SK-N-SH (cell line): ENCODE measurements at regions not wholly inside any gene's neighbourhood (a gene's known extent, or its start where the extent isn't known, plus 50 kb on each side); places are given as distances from the start of the nearest gene placed in this dataset.

Source experiments
- CTCF ChIP-seq: fragments of 200-600 bp; sonication (generic); IDR thresholded peaks from 2 replicates; pipeline ENCODE4 v1.6.1; 2017; ENCODE audit warnings: antibody characterized with exemption, mild to moderate bottlenecking, moderate library complexity
- EZH2phosphoT487 ChIP-seq: fragments of 200-600 bp; sonication (generic); IDR thresholded peaks from 2 replicates; pipeline ENCODE4 v1.6.1; 2017; ENCODE audit warnings: low read depth, mixed run types, mild to moderate bottlenecking, antibody characterized with exemption, moderate library complexity, borderline replicate concordance
- MAX ChIP-seq: IDR thresholded peaks from 2 replicates; pipeline ENCODE4 v1.4.0; 2012; ENCODE audit warnings: low read depth
- REST ChIP-seq: IDR thresholded peaks from 2 replicates; pipeline ENCODE4 v1.6.1; 2012; ENCODE audit warnings: mild to moderate bottlenecking, low read depth, low read length, moderate library complexity
- YY1 ChIP-seq: IDR thresholded peaks from 2 replicates; pipeline ENCODE4 v1.4.0; 2012; ENCODE audit warnings: low read depth, mild to moderate bottlenecking

GRCh38 chr7:25750744-25751508 lies 401.1 kb upstream of the NFE2L3 start:
- TF ChIP-seq EZH2phosphoT487 (no peak), CTCF (no peak), YY1 (no peak), MAX (no peak), REST (no peak)
